ENCODE measurements at regions not wholly inside any gene's neighbourhood (a gene's known extent, or its start where the extent isn't known, plus 50 kb on each side); places are given as distances from the start of the nearest gene placed in this dataset.
A peak's percentile ranks its signal among the peaks of the same experiment; 100 is the strongest.

GRCh38 chr13:99087098-99087953 is 109.5 kb upstream of the DOCK9 start:
- TF ChIP-seq, protein P1, sequence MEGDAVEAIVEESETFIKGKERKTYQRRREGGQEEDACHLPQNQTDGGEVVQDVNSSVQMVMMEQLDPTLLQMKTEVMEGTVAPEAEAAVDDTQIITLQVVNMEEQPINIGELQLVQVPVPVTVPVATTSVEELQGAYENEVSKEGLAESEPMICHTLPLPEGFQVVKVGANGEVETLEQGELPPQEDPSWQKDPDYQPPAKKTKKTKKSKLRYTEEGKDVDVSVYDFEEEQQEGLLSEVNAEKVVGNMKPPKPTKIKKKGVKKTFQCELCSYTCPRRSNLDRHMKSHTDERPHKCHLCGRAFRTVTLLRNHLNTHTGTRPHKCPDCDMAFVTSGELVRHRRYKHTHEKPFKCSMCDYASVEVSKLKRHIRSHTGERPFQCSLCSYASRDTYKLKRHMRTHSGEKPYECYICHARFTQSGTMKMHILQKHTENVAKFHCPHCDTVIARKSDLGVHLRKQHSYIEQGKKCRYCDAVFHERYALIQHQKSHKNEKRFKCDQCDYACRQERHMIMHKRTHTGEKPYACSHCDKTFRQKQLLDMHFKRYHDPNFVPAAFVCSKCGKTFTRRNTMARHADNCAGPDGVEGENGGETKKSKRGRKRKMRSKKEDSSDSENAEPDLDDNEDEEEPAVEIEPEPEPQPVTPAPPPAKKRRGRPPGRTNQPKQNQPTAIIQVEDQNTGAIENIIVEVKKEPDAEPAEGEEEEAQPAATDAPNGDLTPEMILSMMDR (IDR thresholded peaks at IDR 0.05; ENCODE audit: low read length) = peak; percentile 13; the same call in 1 of the 2 replicates
- no peak for TF ChIP-seq EZH2 (IDR thresholded peaks at IDR 0.05; ENCODE audit: borderline replicate concordance, low read length)
